ENCODE measurements at regions not wholly inside any gene's neighbourhood (a gene's known extent, or its start where the extent isn't known, plus 50 kb on each side); places are given as distances from the start of the nearest gene placed in this dataset.

GRCh38 chr2:37775908-37776250, 104.4 kb upstream of the CDC42EP3 start:
- no peak for TF ChIP-seq POLR2AphosphoS5 (IDR thresholded peaks at IDR 0.05; ENCODE audit: low read depth, low read length)
- TF ChIP-seq TAF1 (IDR thresholded peaks at IDR 0.05; ENCODE audit: borderline replicate concordance, low read depth, low read length): no peak
- no peak for TF ChIP-seq POLR2A (IDR thresholded peaks at IDR 0.05; ENCODE audit: low read depth, low read length)
- no peak for FAIRE-seq
- no peak for DNase-seq (ENCODE audit: insufficient read length)

GRCh38 chr2:37776487-37776886, 105.0 kb upstream of the CDC42EP3 start:
- DNase-seq (ENCODE audit: insufficient read length) (no peak), FAIRE-seq (no peak)
- no peak for TF ChIP-seq TAF1 (IDR thresholded peaks at IDR 0.05; ENCODE audit: borderline replicate concordance, low read depth, low read length)
- TF ChIP-seq POLR2AphosphoS5 (IDR thresholded peaks at IDR 0.05; ENCODE audit: low read depth, low read length): no peak
- TF ChIP-seq POLR2A (IDR thresholded peaks at IDR 0.05; ENCODE audit: low read depth, low read length): no peak

- DNase-seq (ENCODE audit: insufficient read length) (no peak), FAIRE-seq (no peak)
- TF ChIP-seq TAF1 (IDR thresholded peaks at IDR 0.05; ENCODE audit: borderline replicate concordance, low read depth, low read length) (no peak), POLR2AphosphoS5 (IDR thresholded peaks at IDR 0.05; ENCODE audit: low read depth, low read length) (no peak), POLR2A (IDR thresholded peaks at IDR 0.05; ENCODE audit: low read depth, low read length) (no peak)
Measured at GRCh38 chr2:37779139-37779538, 107.7 kb upstream of the CDC42EP3 start.

- DNase-seq (ENCODE audit: insufficient read length) (no peak), FAIRE-seq (no peak)
- TF ChIP-seq TAF1 (IDR thresholded peaks at IDR 0.05; ENCODE audit: borderline replicate concordance, low read depth, low read length) (no peak), POLR2AphosphoS5 (IDR thresholded peaks at IDR 0.05; ENCODE audit: low read depth, low read length) (no peak), POLR2A (IDR thresholded peaks at IDR 0.05; ENCODE audit: low read depth, low read length) (no peak)
Measured at GRCh38 chr2:37779611-37780386, 108.4 kb upstream of the CDC42EP3 start.

GRCh38 chr2:37780387-37780676, 108.9 kb upstream of the CDC42EP3 start:
- TF ChIP-seq POLR2A (IDR thresholded peaks at IDR 0.05; ENCODE audit: low read depth, low read length): no peak
- FAIRE-seq (no peak), DNase-seq (ENCODE audit: insufficient read length) (no peak)

GRCh38 chr2:37781028-37781427, 109.6 kb upstream of the CDC42EP3 start:
- DNase-seq (ENCODE audit: insufficient read length) (no peak), FAIRE-seq (no peak)
- TF ChIP-seq POLR2A (IDR thresholded peaks at IDR 0.05; ENCODE audit: low read depth, low read length) (no peak), POLR2AphosphoS5 (IDR thresholded peaks at IDR 0.05; ENCODE audit: low read depth, low read length) (no peak), TAF1 (IDR thresholded peaks at IDR 0.05; ENCODE audit: borderline replicate concordance, low read depth, low read length) (no peak)

- no peak for TF ChIP-seq POLR2A (IDR thresholded peaks at IDR 0.05; ENCODE audit: low read depth, low read length)
- no peak for TF ChIP-seq POLR2AphosphoS5 (IDR thresholded peaks at IDR 0.05; ENCODE audit: low read depth, low read length)
- TF ChIP-seq TAF1 (IDR thresholded peaks at IDR 0.05; ENCODE audit: borderline replicate concordance, low read depth, low read length): no peak
- no peak for FAIRE-seq
- no peak for DNase-seq (ENCODE audit: insufficient read length)
Measured at GRCh38 chr2:37782155-37782673, 110.8 kb upstream of the CDC42EP3 start.

- FAIRE-seq: no peak
- DNase-seq (ENCODE audit: insufficient read length): no peak
- no peak for TF ChIP-seq POLR2A (IDR thresholded peaks at IDR 0.05; ENCODE audit: low read depth, low read length)
- TF ChIP-seq POLR2AphosphoS5 (IDR thresholded peaks at IDR 0.05; ENCODE audit: low read depth, low read length): no peak
- no peak for TF ChIP-seq TAF1 (IDR thresholded peaks at IDR 0.05; ENCODE audit: borderline replicate concordance, low read depth, low read length)
Measured at GRCh38 chr2:37782721-37783371, 111.4 kb upstream of the CDC42EP3 start.

- FAIRE-seq: no peak
- TF ChIP-seq POLR2A (IDR thresholded peaks at IDR 0.05; ENCODE audit: low read depth, low read length) (no peak), TAF1 (IDR thresholded peaks at IDR 0.05; ENCODE audit: borderline replicate concordance, low read depth, low read length) (no peak), POLR2AphosphoS5 (IDR thresholded peaks at IDR 0.05; ENCODE audit: low read depth, low read length) (no peak)
- no peak for DNase-seq (ENCODE audit: insufficient read length)
Measured at GRCh38 chr2:37783545-37783944, 112.1 kb upstream of the CDC42EP3 start.

- no peak for FAIRE-seq
- TF ChIP-seq TAF1 (IDR thresholded peaks at IDR 0.05; ENCODE audit: borderline replicate concordance, low read depth, low read length) (no peak), POLR2A (IDR thresholded peaks at IDR 0.05; ENCODE audit: low read depth, low read length) (no peak), POLR2AphosphoS5 (IDR thresholded peaks at IDR 0.05; ENCODE audit: low read depth, low read length) (no peak)
- DNase-seq (ENCODE audit: insufficient read length): no peak
Measured at GRCh38 chr2:37784071-37784758, 112.8 kb upstream of the CDC42EP3 start.

- FAIRE-seq (no peak), DNase-seq (ENCODE audit: insufficient read length) (no peak)
- TF ChIP-seq POLR2AphosphoS5 (IDR thresholded peaks at IDR 0.05; ENCODE audit: low read depth, low read length) (no peak), TAF1 (IDR thresholded peaks at IDR 0.05; ENCODE audit: borderline replicate concordance, low read depth, low read length) (no peak), POLR2A (IDR thresholded peaks at IDR 0.05; ENCODE audit: low read depth, low read length) (no peak)
Measured at GRCh38 chr2:37784759-37785149, 113.3 kb upstream of the CDC42EP3 start.

Data from GM12892 (cell line).